B cell (primary cell): ENCODE measurements at regions not wholly inside any gene's neighbourhood (a gene's known extent, or its start where the extent isn't known, plus 50 kb on each side); places are given as distances from the start of the nearest gene placed in this dataset.
"Not testable (repeated sequence)": the region's sequence is repeated elsewhere in the genome, so short reads cannot be mapped to it uniquely, and the experiment has no call there.

ENCODE experiments used
- CTCF ChIP-seq: fragments of 200-600 bp; IDR thresholded peaks from one replicate; pipeline ENCODE4 v1.8.0; 2022; ENCODE audit warnings: antibody characterized with exemption, mild to moderate bottlenecking
- EZH2 ChIP-seq: IDR thresholded peaks from 2 replicates; pipeline ENCODE4 v1.6.1; 2012; ENCODE audit warnings: borderline replicate concordance, low read depth, mild to moderate bottlenecking, moderate library complexity, low read length; ENCODE audit not compliant: insufficient read depth, poor library complexity, severe bottlenecking

DNA sequence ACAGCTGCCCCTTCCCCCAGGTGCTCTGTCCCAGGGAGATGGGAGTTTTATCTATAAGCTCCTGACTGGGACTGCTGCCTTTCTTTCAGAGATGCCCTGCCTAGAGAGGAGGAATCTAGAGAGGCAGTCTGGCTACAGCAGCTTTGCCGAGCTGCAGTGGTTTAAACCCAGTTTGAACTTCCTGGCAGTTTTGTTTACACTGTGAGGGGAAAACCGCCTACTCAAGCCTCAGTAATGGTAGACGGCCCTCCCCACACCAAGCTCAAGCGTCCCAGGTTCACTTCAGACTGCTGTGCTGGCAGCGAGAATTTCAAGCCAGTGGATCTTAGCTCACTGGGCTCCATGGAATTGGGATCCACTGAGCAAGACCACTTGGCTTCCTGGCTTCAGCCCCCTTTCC lies 303.6 kb downstream of the ZIC1 start:
- not testable (repeated sequence) for TF ChIP-seq EZH2, CTCF
